Endothelial cell of umbilical vein (primary cell): ENCODE measurements at regions not wholly inside any gene's neighbourhood (a gene's known extent, or its start where the extent isn't known, plus 50 kb on each side); places are given as distances from the start of the nearest gene placed in this dataset.

ENCODE experiments used
- CTCF ChIP-seq, 2 donors: IDR thresholded peaks; 1 replicate in 1 of 2; 2 replicates in 1 of 2; pipeline ENCODE4 v1.5.1; 2011; ENCODE audit warnings: low read length in 2 of 2, mild to moderate bottlenecking in 2 of 2, moderate library complexity in 2 of 2, control low read depth in 1 of 2, inconsistent platforms in 1 of 2, low read depth in 1 of 2; ENCODE audit not compliant: insufficient read depth in 1 of 2; ENCODE audit errors: extremely low read depth in 1 of 2
- EZH2 ChIP-seq: IDR thresholded peaks from 2 replicates; pipeline ENCODE4 v1.6.1; 2012; ENCODE audit warnings: borderline replicate concordance, low read depth, mild to moderate bottlenecking, moderate library complexity, low read length, inconsistent platforms; ENCODE audit not compliant: severe bottlenecking
- FOS ChIP-seq: IDR thresholded peaks from 2 replicates; pipeline ENCODE4 v1.6.1; 2011; ENCODE audit warnings: mild to moderate bottlenecking, low read length, moderate library complexity, borderline replicate concordance; ENCODE audit not compliant: insufficient read depth
- JUN ChIP-seq: IDR thresholded peaks from 2 replicates; pipeline ENCODE4 v1.6.1; 2011; ENCODE audit warnings: borderline replicate concordance, low read depth; ENCODE audit not compliant: insufficient read length, insufficient read depth
- MAX ChIP-seq: IDR thresholded peaks from 2 replicates; pipeline ENCODE4 v1.6.1; 2011; ENCODE audit not compliant: insufficient read depth, insufficient read length
- MYC ChIP-seq: IDR thresholded peaks from one replicate; pipeline ENCODE4 v1.6.1; 2011; ENCODE audit warnings: mild to moderate bottlenecking, low read depth, low read length
- POLR2A ChIP-seq: IDR thresholded peaks from 2 replicates; pipeline ENCODE4 v1.6.1; 2012; ENCODE audit warnings: low read depth, mild to moderate bottlenecking, control low read depth, low read length
- POLR2AphosphoS5 ChIP-seq: IDR thresholded peaks from 2 replicates; pipeline ENCODE4 v1.6.1; 2012; ENCODE audit warnings: low read depth, mild to moderate bottlenecking, control low read depth, low read length, moderate library complexity; ENCODE audit not compliant: insufficient read depth

DNA sequence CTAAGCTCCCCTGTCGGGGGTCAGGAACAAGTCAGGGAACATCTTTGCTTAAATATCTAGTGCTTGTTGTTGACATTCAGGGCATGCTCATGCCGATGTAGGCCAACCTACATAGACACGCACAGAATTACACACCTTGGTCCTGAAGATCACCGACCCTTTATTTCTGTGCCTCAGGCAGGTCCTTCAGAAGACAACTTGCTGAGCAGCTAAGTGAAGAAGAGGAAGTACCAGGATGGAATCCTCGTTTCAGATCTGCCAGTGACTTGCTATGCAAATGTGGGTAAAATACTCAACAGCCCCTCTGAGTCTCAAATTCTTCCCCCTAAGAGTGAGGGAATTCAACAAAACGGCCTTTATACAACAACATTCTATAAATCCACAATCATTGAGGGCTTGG lies 494.7 kb downstream of the BCL11A start:
- TF ChIP-seq CTCF (IDR thresholded peaks at IDR 0.05; ENCODE audit: extremely low read depth in 1 of 2, insufficient read depth in 1 of 2, low read depth in 1 of 2, low read length in 2 of 2): no peak
- no peak for TF ChIP-seq EZH2
- TF ChIP-seq POLR2A: no peak
- TF ChIP-seq MAX: no peak
- TF ChIP-seq MYC: no peak
- TF ChIP-seq POLR2AphosphoS5: no peak
- no peak for TF ChIP-seq JUN
- TF ChIP-seq FOS: no peak
